ENCODE measurements at regions not wholly inside any gene's neighbourhood (a gene's known extent, or its start where the extent isn't known, plus 50 kb on each side); places are given as distances from the start of the nearest gene placed in this dataset.

- Histone ChIP-seq H3K9ac (ENCODE audit: insufficient read depth in 1 of 2, low read depth in 2 of 2, low read length in 2 of 2) (no peak overlapping the region), H4K20me1 (replicated peaks; ENCODE audit: control insufficient read depth, insufficient read depth, low read length) (no peaks in the 10 kb centered on the region), H3K4me3 (no peak overlapping the region), H3K79me2 (ENCODE audit: control insufficient read depth, insufficient read depth, low read length) (no peaks in the 10 kb centered on the region), H3K27ac (ENCODE audit: extremely low read depth, low read depth, low read length) (no peak overlapping the region), H3K9me3 (replicated peaks; ENCODE audit: control insufficient read depth, insufficient read depth, low read depth, low read length) (peaks cover 2% of the 10 kb centered on the region; the same call in 1 of the 2 replicates), H3K4me2 (ENCODE audit: insufficient read depth, low read length) (no peak overlapping the region), H2AFZ (ENCODE audit: low read depth, low read length) (no peak overlapping the region), H3K4me1 (replicated peaks in 1 of 2; ENCODE audit: control insufficient read depth in 2 of 2, insufficient read depth in 2 of 2, low read length in 2 of 2) (no peaks in the 10 kb centered on the region), H3K27me3 (ENCODE audit: control insufficient read depth in 2 of 2, insufficient read depth in 2 of 2, low read length in 2 of 2) (no peaks in the 10 kb centered on the region), H3K9me1 (ENCODE audit: control insufficient read depth, insufficient read depth, low read length) (no peaks in the 10 kb centered on the region), H3K36me3 (ENCODE audit: control insufficient read depth, insufficient read depth, low read length) (no peaks in the 10 kb centered on the region)
- ChIA-PET POLR2A (no interaction called here), CTCF (ENCODE audit: low intra/inter-chr PET ratio) (no interaction called here)
- BruUV-seq (replicated peaks): no TSS peak
- TF ChIP-seq RBM15 (IDR thresholded peaks at IDR 0.05; ENCODE audit: insufficient read depth, low read length): no peak
- no peak for DNase-seq (ENCODE audit: extremely low read depth in 1 of 4, low spot score in 3 of 4)
- intact Hi-C loops (cut with micrococcal nuclease) (no loop called here), in situ Hi-C loops (cut with MboI) (no loop called here)
- ATAC-seq: no peak
- FAIRE-seq: no peak
- WGBS (ENCODE audit: insufficient coverage, low coverage, missing lambda C conversion rate): 0% methylated on average over 2 of the region's 2 CpGs
Observed at GRCh38 chr1:239543873-239544272, 157.5 kb downstream of the CHRM3 start.

GRCh38 chr1:239545466-239545865 lies 159.1 kb downstream of the CHRM3 start:
- Histone ChIP-seq H3K36me3 (ENCODE audit: control insufficient read depth, insufficient read depth, low read length) (no peaks in the 10 kb centered on the region), H4K20me1 (replicated peaks; ENCODE audit: control insufficient read depth, insufficient read depth, low read length) (no peaks in the 10 kb centered on the region), H2AFZ (ENCODE audit: low read depth, low read length) (no peak overlapping the region), H3K79me2 (ENCODE audit: control insufficient read depth, insufficient read depth, low read length) (no peaks in the 10 kb centered on the region), H3K9ac (ENCODE audit: insufficient read depth in 1 of 2, low read depth in 2 of 2, low read length in 2 of 2) (no peak overlapping the region), H3K4me3 (no peak overlapping the region), H3K4me1 (replicated peaks in 1 of 2; ENCODE audit: control insufficient read depth in 2 of 2, insufficient read depth in 2 of 2, low read length in 2 of 2) (no peaks in the 10 kb centered on the region), H3K4me2 (ENCODE audit: insufficient read depth, low read length) (no peak overlapping the region), H3K27ac (ENCODE audit: extremely low read depth, low read depth, low read length) (no peak overlapping the region), H3K9me3 (replicated peaks; ENCODE audit: control insufficient read depth, insufficient read depth, low read depth, low read length) (peaks cover 6% of the 10 kb centered on the region; the same call in 1 of the 2 replicates), H3K9me1 (ENCODE audit: control insufficient read depth, insufficient read depth, low read length) (no peaks in the 10 kb centered on the region), H3K27me3 (ENCODE audit: control insufficient read depth in 2 of 2, insufficient read depth in 2 of 2, low read length in 2 of 2) (no peaks in the 10 kb centered on the region)
- ATAC-seq (no peak), FAIRE-seq (no peak), DNase-seq (ENCODE audit: extremely low read depth in 1 of 4, low spot score in 3 of 4) (no peak)
- WGBS (ENCODE audit: insufficient coverage, low coverage, missing lambda C conversion rate): 4% methylated on average over 3 of the region's 3 CpGs
- BruUV-seq (replicated peaks): no TSS peak
- CTCF ChIA-PET (ENCODE audit: low intra/inter-chr PET ratio): no interaction called here
- in situ Hi-C loops (cut with MboI) (no loop called here), intact Hi-C loops (cut with micrococcal nuclease) (no loop called here)
- POLR2A ChIA-PET: no interaction called here
- TF ChIP-seq ID3 (CRISPR knock-in tag; IDR thresholded peaks at IDR 0.05) (no peak), ID3 (tag; IDR thresholded peaks at IDR 0.05) (no peak), RUNX1 (IDR thresholded peaks at IDR 0.05; ENCODE audit: low read depth) (no peak), PRMT5 (CRISPR knock-in tag; IDR thresholded peaks at IDR 0.05) (no peak), CREB1 (IDR thresholded peaks at IDR 0.05) (no peak), CREB1 (CRISPR knock-in tag; IDR thresholded peaks at IDR 0.05) (no peak), SREBF1 (IDR thresholded peaks at IDR 0.05; ENCODE audit: borderline replicate concordance, low read depth, low read length) (no peak), ZNF436 (CRISPR knock-in tag; IDR thresholded peaks at IDR 0.05) (no peak), ZNF184 (CRISPR knock-in tag; IDR thresholded peaks at IDR 0.05) (no peak), ZBED1 (IDR thresholded peaks at IDR 0.05) (no peak), ZNF197 (CRISPR knock-in tag; IDR thresholded peaks at IDR 0.05; ENCODE audit: low read depth) (no peak), ESRRB (CRISPR knock-in tag; IDR thresholded peaks at IDR 0.05; ENCODE audit: borderline replicate concordance) (no peak), ZNF165 (CRISPR knock-in tag; IDR thresholded peaks at IDR 0.05; ENCODE audit: borderline replicate concordance) (no peak)
- TF ChIP-seq, protein P1, sequence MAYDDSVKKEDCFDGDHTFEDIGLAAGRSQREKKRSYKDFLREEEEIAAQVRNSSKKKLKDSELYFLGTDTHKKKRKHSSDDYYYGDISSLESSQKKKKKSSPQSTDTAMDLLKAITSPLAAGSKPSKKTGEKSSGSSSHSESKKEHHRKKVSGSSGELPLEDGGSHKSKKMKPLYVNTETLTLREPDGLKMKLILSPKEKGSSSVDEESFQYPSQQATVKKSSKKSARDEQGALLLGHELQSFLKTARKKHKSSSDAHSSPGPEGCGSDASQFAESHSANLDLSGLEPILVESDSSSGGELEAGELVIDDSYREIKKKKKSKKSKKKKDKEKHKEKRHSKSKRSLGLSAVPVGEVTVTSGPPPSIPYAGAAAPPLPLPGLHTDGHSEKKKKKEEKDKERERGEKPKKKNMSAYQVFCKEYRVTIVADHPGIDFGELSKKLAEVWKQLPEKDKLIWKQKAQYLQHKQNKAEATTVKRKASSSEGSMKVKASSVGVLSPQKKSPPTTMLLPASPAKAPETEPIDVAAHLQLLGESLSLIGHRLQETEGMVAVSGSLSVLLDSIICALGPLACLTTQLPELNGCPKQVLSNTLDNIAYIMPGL (CRISPR knock-in tag; IDR thresholded peaks at IDR 0.05): no peak

All from K562 (cell line).